Common myeloid progenitor, CD34-positive (primary cell): ENCODE measurements at regions not wholly inside any gene's neighbourhood (a gene's known extent, or its start where the extent isn't known, plus 50 kb on each side); places are given as distances from the start of the nearest gene placed in this dataset.

ENCODE experiments used
- CTCF ChIA-PET: fragments of 350-600 bp; sonication (Branson Sonifier 250); formaldehyde crosslinking; loops from one replicate; lab custom pipeline; 2021; ENCODE audit warnings: antibody characterized with exemption; lab: Charles Lee
- POLR2A ChIA-PET: fragments of 350-600 bp; sonication (Branson Sonifier 250); formaldehyde crosslinking; loops from one replicate; lab custom pipeline; 2021; ENCODE audit warnings: antibody characterized with exemption; lab: Charles Lee
- DNase-seq, 3 donors: peaks; one replicate each; pipeline versions ENCODE4 v3.0.0 to v3.0.0-alpha.2; 2013
- H3K27ac ChIP-seq, 2 experiments: 1 replicate in 1 of 2; 2 replicates in 1 of 2; pipeline ENCODE4 v1.7.0; 2013; ENCODE audit warnings: inconsistent platforms in 2 of 2, low read length in 2 of 2, mild to moderate bottlenecking in 2 of 2, low read depth in 1 of 2, moderate library complexity in 1 of 2; ENCODE audit not compliant: severe bottlenecking in 2 of 2, insufficient read depth in 1 of 2, poor library complexity in 1 of 2
- H3K27me3 ChIP-seq, 5 experiments: replicated peaks in 2 of 5; 1 replicate in 3 of 5; 2 replicates in 2 of 5; pipeline versions ENCODE4 v1.6.1 to v1.7.0; 2013; ENCODE audit warnings: low read length in 4 of 5, mild to moderate bottlenecking in 2 of 5, moderate library complexity in 2 of 5, inconsistent platforms in 1 of 5; ENCODE audit not compliant: insufficient read depth in 5 of 5, control insufficient read depth in 4 of 5
- H3K36me3 ChIP-seq, 4 experiments: 1 replicate in 2 of 4; 2 replicates in 2 of 4; pipeline versions ENCODE4 v1.6.1 to v1.7.0; 2013; ENCODE audit warnings: low read length in 3 of 4, control low read depth in 1 of 4, mild to moderate bottlenecking in 1 of 4; ENCODE audit not compliant: control insufficient read depth in 4 of 4, insufficient read depth in 4 of 4
- H3K4me1 ChIP-seq, 4 experiments: 1 replicate in 3 of 4; 2 replicates in 1 of 4; pipeline versions ENCODE4 v1.6.1 to v1.7.1; 2013; ENCODE audit warnings: low read length in 3 of 4, mild to moderate bottlenecking in 3 of 4, control low read depth in 1 of 4, inconsistent platforms in 1 of 4, moderate library complexity in 1 of 4; ENCODE audit not compliant: control insufficient read depth in 4 of 4, insufficient read depth in 4 of 4; ENCODE audit errors: control extremely low read depth in 1 of 4
- H3K4me3 ChIP-seq, 7 experiments: 1 replicate in 4 of 7; 2 replicates in 3 of 7; pipeline versions ENCODE4 v1.5.1 to v1.7.0; 2013; ENCODE audit warnings: mild to moderate bottlenecking in 7 of 7, low read length in 6 of 7, moderate library complexity in 6 of 7, inconsistent platforms in 2 of 7, low read depth in 2 of 7, control low read depth in 1 of 7; ENCODE audit not compliant: insufficient read depth in 4 of 7, control insufficient read depth in 1 of 7; ENCODE audit errors: extremely low read depth in 1 of 7
- H3K9me3 ChIP-seq, 5 experiments: 1 replicate in 4 of 5; 2 replicates in 1 of 5; pipeline versions ENCODE4 v1.6.1 to v1.7.1; 2013; ENCODE audit warnings: low read length in 4 of 5, mild to moderate bottlenecking in 2 of 5, inconsistent platforms in 1 of 5, low read depth in 1 of 5, moderate library complexity in 1 of 5; ENCODE audit not compliant: control insufficient read depth in 4 of 5, insufficient read depth in 2 of 5; ENCODE audit errors: control extremely low read depth in 1 of 5
- WGBS: methylation state at CpG from one replicate; pipeline ENCODE4 v1.1.5; 2013; ENCODE audit not compliant: insufficient coverage; 5-methylcytosine and 5-hydroxymethylcytosine counted together

- H3K27ac ChIP-seq: no peak overlapping the region
- no peaks in the 10 kb centered on the region for H3K27me3 ChIP-seq
- no peaks in the 10 kb centered on the region for H3K36me3 ChIP-seq
- no peaks in the 10 kb centered on the region for H3K9me3 ChIP-seq
- DNase-seq: no peak
- ChIA-PET CTCF (interaction anchor here (1.0 to 5.0 kb wide), 6 partner anchors 8 to 116 kb away, joined by 3 to 44 read pairs (median 4); no protein-coding TSS in a partner anchor), POLR2A (no interaction called here)
- no peak overlapping the region for H3K4me3 ChIP-seq
- whole genome bisulfite sequencing: 100% methylated on average over 2 of the region's 3 CpGs
- H3K4me1 ChIP-seq: peaks cover 4 to 27% (median 7%) of the 10 kb centered on the region in 4 experiments
Observed at GRCh38 chr2:134199123-134199522, 54.7 kb upstream of the MGAT5 start.

GRCh38 chr2:134200036-134200618 lies 53.7 kb upstream of the MGAT5 start:
- H3K9me3 ChIP-seq: no peaks in the 10 kb centered on the region
- H3K36me3 ChIP-seq: no peaks in the 10 kb centered on the region
- no peak overlapping the region for H3K27ac ChIP-seq
- POLR2A ChIA-PET: no interaction called here
- no peaks in the 10 kb centered on the region for H3K27me3 ChIP-seq
- CTCF ChIA-PET: interaction anchor here (1.0 to 5.0 kb wide), 5 partner anchors 7 to 115 kb away, joined by 3 to 44 read pairs (median 5); no protein-coding TSS in a partner anchor
- peaks cover 4 to 18% (median 6%) of the 10 kb centered on the region in 4 experiments for H3K4me1 ChIP-seq
- 100% methylated on average over 1 of the region's 4 CpGs for WGBS
- no peak overlapping the region for H3K4me3 ChIP-seq
- DNase-seq: no peak

DNA sequence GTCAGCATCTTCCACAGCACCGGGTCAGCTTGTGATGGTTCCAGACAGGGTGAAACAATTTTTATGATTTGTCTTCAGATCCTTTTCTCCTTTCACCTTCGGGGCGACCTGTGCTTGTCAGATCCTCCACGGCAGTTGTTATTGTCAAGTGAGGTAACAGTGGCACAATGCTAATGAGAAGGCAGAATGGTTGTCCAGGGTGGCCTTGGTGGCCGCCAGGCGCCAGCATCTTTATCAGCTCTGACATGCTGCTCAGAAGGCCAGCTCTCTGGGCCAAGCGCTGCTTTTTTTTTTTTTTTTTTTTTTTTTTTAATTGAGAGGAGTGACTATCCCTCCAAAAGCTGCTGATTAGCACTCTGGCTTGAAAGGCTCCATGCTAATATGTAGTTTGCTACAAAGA lies 52.3 kb upstream of the MGAT5 start:
- WGBS: 100% methylated on average over 3 of the region's 7 CpGs
- Histone ChIP-seq H3K4me3 (no peak overlapping the region), H3K27ac (no peak overlapping the region), H3K36me3 (no peaks in the 10 kb centered on the region), H3K9me3 (no peaks in the 10 kb centered on the region), H3K4me1 (peaks cover 0 to 15% (median 11%) of the 10 kb centered on the region in 4 experiments), H3K27me3 (no peaks in the 10 kb centered on the region)
- CTCF ChIA-PET: interaction anchor here (0.8 to 7.5 kb wide), 3 partner anchors 13 to 249 kb away, joined by 3 to 124 read pairs (median 7); no protein-coding TSS in a partner anchor
- POLR2A ChIA-PET: no interaction called here
- peak in 2 of 3 donors; percentile 25 to 40 for DNase-seq

DNA sequence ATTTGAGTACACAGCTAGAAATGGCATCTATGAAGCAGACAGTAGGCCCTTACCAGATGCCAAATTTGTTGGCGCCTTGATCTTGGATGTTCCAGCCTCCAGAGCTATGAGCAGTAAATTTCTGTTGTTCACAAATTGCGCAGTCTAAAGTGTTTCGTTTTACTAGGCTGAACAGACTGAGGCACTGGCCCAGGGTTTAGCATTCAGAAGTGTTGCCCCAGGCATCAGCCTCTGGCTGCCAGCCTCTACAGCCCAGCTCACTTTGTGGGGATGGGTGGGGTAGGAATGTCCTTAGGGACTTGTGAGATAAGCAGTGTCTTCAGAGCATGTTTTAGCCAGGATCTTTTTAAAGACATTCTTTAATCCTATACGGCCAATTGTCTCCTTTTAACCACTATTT lies 51.5 kb upstream of the MGAT5 start:
- Histone ChIP-seq H3K9me3 (no peaks in the 10 kb centered on the region), H3K27me3 (no peaks in the 10 kb centered on the region), H3K27ac (no peak overlapping the region), H3K4me1 (peaks cover 0 to 18% (median 11%) of the 10 kb centered on the region in 4 experiments), H3K4me3 (no peak overlapping the region), H3K36me3 (no peaks in the 10 kb centered on the region)
- WGBS: 100% methylated on average over 3 of the region's 4 CpGs
- CTCF ChIA-PET: interaction anchor here (0.9 to 7.5 kb wide), 2 partner anchors 25 to 84 kb away, joined by 3 to 124 read pairs; no protein-coding TSS in a partner anchor
- DNase-seq: no peak
- POLR2A ChIA-PET: no interaction called here

DNA sequence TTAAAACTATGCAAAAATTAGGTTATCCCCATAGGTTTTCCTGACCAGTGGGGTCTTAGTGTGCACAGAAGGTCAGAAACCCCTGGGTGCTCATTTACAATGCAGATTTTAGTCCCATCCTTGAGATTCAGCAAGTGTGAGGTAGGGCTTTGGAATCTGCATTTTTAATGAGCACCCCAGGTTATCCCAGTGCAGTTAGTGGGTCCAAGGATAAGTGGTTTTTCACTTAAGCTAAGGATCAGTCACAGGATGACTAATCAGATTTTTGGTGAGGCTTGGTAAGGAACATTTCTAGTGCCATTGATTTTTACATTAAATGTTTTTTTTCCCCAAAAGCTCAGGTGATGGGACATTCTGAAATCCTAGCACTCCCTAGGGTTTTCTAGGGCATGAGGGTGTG lies 50.7 kb upstream of the MGAT5 start:
- Histone ChIP-seq H3K4me3 (no peak overlapping the region), H3K4me1 (peaks cover 0 to 15% (median 5%) of the 10 kb centered on the region in 4 experiments), H3K27me3 (no peaks in the 10 kb centered on the region), H3K27ac (no peak overlapping the region), H3K9me3 (no peaks in the 10 kb centered on the region), H3K36me3 (no peaks in the 10 kb centered on the region)
- ChIA-PET POLR2A (no interaction called here), CTCF (interaction anchor here (5.0 to 7.5 kb wide), 2 partner anchors 12 to 85 kb away, joined by 39 to 124 read pairs; no protein-coding TSS in a partner anchor)
- no peak for DNase-seq
